Activated gamma-delta T cell (primary cell): ENCODE measurements at regions not wholly inside any gene's neighbourhood (a gene's known extent, or its start where the extent isn't known, plus 50 kb on each side); places are given as distances from the start of the nearest gene placed in this dataset.

Source experiments
- DNase-seq: peaks from one replicate; lab custom pipeline; 2025; lab: John Stamatoyannopoulos, UW

DNA sequence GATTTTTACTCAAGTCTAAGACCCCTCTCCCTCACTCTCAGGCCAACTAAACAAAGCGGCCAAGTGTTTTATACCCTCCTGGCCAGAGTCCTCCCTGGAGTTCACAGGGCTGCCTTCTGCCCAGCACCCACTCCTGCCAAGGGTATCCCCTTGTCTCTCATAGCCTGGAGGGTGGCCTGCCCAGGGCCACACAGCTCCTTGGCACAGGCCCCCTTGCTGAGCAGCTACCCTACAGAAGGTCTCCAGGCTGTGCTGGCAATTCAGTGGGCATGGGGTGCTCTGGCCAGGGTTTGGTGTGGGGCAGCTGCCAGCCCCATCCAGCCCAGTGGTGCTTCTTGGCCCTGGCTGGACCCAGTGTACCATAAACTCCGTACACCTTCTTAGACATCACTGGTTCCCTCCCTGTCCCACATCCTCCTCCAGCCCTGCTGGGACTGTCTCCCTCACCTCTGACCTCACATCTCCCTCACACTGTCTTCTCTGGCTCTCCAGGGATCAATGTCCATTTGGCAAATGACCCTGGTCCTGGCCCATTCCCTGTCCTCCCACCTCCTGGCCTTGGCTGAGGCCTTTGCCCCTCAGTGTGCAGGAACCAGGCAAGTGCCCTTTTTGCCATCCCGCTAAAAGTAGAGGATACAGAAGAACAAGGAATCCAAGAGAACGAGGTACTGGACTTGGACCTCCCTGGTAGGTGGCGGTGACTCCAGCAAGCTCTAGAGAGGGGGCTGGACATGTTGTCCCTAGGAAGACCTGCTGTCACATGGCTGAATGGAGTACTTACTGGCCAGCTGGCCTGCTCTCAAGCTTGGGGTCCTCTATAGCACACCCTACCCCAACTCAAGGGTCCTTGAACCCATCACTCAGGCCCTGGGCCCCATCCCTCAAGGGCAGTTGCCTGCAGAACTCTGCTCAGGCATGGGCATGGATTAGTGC lies 50.0 kb upstream of the TRPM1 start:
- no peak for DNase-seq

DNA sequence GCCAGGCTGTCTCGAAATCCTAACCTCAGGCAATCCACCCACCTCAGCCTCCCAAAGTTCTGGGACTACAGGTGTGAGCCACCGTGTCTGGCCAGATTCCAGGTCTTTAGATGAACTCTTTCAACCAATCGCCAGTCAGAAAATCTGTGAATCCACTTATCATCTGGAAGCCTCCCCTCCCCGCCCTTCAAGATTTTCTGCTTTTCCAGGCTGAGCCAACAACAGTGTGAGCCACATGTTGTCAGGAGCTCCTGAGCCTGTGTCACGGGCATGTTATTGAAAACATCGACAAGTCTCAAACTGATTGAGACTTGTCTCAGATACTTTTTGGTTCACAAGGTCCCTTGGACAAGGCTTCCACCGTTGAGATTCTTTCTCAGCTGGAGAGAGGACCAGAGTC lies 52.0 kb upstream of the TRPM1 start:
- DNase-seq: no peak

DNA sequence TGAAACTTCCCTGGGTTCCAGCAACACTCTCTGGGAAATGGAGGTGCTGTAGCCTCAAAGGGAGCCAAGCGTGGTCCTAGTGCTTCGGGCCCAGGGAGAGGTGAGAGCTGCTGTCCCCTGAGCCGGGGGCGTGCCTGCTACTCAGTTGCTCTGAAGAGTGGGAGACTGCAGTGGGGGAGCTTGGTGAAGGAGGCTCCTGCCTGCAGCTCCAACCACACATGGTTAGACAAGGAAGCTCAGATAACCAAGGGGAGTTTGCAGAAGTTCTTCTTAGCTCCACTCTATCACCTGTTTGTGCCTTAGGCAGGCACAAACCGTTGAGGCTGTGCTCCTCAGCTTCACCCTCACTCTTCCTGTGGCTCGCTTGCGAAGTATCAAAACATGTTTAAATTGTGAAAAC lies 53.6 kb upstream of the TRPM1 start:
- no peak for DNase-seq

DNA sequence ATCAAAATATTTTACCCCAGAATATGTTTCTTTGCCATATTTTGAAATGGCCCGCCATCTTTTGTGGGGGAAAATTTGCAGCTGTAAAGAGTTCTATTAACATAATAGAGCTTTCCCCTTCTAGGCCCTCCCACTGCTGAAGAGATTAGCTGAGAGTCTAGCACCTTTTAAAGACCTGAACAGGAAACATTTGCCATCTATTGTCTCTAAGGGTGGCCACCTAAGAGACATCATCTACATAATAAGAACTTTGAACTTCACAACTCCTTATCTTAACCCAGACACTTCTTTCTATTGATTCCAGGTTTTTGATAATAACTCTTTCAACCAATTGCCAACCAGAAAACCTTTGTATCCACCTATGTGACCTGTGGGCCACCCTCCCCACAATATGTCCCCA lies 54.7 kb upstream of the TRPM1 start:
- DNase-seq: no peak

DNA sequence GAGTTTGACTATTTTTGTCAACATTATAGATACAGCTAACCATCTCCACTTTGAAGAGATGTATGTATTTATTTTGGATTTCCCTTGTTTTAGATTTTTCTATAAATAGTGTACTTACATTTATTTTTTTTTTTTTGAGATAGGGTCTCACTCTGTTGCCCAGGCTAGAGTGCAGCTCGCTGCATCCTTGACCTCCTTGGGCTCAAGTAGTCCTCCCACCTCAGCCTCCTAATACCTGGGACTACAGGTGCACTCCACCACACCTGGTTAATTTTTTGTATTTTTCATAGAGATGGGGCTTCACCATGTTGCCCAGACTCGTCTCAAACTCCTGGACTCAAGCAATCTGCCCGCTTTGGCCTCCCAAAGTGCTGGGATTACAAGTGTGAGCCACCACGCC lies 55.3 kb upstream of the TRPM1 start:
- DNase-seq: no peak

DNA sequence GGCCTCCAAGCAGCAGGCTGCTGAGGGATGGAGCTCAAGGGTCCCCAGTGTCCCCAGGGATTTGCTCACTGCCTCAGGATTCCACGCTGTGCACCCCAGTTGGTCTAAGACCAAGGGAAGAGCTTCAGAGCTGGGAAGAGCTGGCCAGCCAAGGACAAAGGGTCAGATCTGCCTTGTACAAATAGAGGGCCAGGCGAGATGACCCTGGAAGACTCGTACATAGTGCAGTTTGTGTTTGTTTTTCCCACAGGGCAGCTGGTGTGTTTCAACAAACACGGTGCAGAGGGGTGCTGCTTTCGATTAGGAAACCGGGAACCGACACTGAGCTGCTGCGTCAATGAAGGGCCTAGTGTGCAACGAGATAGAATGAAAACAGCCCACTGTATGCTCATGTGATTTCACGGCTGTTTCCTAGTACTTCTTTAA lies 56.1 kb upstream of the TRPM1 start:
- no peak for DNase-seq

DNA sequence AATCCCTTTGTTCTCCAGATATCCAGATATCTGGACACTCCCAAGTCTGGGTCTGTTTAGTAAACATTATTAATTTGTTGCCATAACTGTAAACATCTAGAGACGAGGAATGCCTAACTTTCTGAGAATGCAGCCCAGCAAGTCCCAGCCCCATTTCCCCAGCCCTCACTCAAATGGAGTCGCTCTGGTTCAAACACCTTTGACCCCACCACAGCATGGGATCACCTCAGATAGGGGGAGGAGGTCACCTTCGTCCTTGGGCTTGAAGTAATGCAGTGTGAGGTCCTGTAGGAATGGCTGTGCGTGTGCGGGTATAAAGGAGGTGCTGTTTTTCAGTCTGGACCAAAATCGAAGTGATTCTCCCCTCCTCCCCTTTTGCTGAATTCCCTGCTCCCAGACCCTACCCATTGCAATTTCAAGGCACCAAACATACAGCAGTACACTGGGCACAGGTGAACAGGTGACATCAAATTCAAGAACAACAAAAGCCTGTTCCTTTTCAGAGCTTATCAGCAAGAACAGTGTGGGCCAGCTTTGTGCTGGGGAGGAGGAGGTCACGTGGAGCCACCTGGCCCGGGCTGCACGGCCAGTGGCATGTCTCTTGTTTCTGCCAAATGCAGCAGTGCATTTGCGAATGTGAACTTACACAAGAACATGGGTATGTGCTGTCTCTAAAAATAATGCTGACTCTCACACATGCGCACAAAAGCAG lies 57.5 kb upstream of the TRPM1 start:
- no peak for DNase-seq

DNA sequence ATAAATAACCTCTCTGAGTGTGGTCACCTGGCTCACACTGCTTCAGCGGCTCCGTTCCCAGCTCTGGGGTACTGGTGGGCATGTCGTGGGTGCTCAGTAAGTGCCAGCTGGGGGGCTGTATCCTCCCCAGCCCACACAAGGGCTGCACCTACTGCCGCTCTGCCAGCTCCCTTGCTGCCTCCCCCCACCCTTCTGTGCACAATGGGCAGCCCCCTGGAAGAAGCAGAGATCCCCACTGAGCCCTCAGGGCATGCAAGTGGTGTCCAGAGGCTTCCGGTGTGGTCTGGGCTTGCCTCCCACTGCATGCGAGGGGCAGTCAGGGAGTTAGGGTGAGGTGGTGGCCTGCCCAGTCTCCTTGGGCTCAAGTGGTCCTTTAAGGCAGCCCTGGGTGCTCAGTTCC lies 58.3 kb upstream of the TRPM1 start:
- DNase-seq: no peak

DNA sequence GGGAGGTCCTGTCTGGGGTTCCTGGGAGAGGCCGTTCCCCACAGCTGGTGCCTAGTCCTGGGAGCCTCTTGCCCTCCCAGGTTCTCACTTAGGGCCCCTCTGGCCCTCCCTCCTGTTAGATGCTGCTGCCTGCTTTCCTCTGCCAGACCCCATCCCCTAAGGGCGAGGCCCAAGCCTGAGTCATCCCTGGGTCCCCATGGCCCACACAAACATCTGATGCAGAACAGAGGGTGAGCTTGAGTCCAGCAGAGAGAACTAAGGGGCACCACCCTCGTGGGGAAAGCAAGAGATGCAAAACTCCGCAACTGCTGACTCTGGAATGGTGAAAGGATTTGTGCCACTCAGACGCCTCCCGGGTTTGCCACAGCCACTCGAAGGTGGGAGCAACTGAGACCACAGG lies 58.8 kb upstream of the TRPM1 start:
- no peak for DNase-seq

DNA sequence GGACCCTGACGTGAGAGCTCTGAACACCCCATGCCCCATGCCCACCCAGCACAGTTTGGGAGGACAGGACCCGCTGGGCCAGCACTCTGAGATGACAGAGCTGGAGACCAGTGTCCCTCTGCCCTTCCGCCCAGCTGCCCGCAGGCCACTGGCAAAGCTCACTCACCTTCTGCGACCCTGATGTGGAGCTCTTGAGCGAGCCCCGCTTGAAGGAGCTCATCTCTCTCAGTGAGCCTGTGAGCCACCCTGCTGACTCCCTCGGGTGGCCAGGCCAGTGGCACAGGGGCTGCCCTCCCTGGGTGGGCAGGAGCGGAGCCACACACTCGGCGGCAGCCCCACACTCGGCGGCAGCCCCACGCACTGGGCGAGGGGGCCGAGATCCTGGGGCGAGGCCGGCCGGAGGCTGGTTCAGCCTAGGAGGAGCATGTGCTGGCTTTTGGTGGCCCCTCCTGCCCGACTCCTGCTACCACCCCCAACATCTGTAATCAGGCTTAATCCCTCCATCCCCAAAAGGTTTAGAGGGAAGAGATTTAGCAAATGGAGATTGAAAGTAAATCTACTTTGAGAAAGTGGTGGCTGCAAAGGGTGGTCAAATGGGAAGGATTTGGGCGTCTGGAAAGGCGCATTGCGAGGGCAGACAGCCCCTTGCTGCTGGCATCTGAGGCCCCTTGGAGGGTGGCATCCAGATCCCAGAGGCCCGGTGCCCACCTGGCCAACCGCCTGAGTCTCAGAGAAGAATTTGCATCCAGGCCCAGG lies 59.4 kb upstream of the TRPM1 start:
- no peak for DNase-seq

DNA sequence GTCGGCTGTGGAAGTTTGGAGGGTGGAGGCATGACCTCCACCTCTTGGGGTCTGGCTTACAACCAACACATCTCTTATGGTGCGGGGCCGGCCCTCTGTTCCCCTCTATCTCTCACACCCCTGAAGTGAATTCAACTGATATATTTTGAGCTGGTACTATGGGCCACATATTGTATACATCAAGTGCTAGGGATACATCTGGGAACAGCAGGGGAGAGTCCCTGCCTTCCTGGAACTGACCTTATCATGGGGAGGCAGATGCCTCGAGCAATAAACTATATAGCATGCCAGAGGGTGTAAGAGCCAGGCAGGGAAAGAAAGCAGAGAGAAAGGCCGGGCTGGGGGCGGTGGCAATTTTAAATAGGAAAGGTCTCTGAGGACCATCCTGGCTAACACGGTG lies 60.4 kb upstream of the TRPM1 start:
- DNase-seq: no peak

DNA sequence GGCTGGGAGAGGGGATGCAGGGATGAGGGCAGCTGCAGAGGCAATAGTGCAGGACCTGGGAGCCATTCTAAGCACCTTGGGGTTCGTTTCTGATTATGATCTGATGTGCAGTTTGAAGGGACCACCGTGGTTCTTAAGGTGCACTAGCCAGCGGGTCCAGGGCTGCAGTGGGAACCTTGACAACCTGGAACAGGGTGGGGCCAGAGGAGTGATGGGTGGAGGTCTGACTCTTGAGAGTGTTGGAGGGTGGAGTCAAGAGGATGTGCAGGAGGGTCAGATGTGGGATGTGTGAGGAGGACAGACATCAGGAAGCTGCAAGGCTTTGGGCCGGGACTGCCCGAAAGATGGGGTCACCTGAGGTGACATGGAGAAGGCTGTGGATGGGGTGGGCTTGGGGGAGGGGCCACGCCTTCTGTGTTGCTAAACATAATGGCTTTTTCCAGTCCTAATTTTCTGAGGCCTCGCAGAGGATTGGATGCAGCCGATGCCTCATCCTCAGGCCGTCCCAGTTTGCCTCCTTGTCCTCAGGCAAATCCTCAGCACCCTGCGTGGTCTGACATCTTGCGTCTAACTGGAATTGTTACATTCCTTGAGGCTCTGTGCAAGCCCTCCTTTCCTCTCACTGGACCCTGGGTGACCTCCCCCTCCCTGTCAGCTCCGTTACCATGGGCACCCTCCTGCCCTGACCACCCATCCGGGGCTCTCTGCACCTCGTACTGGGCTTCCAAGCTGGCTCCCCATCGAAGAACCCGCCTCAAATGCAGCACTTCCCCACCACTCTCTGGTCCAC lies 61.4 kb upstream of the TRPM1 start:
- no peak for DNase-seq

DNA sequence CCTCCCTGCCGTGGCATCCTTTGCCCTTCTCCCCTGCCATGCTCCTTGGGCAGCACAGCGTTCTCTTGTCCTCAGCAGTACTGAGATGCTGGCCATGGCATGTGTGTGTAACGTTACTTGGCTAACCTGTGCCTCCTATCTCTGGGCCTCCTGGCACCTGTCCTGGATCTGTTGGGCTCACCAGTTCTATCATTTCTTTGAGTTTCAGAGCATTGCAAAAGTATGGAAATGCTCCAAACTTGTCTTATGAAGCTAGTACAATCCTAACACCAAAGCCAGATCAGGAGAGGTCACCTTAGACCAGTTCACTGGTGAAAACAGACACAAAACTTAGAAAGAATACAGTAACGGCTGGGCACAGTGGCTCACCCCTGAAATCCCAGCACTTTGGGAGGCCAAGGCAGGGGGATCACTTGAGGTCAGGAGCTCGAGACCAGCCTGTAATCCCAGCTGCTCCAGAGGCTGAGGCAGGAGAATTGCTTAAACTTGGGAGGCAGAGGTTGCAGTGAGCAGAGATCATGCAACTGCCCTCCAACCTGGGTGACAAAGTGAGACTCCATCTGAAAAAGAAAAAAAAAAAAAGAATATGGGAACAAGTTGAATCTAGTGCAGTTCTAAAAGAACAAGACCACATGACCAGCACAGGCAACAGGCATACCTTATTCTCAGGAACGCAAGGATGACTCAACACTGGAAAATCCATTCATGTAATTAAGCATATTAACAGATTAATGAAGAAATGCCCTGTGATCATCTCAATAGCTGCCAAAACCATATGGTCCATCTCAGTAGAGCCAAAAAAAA lies 62.4 kb upstream of the TRPM1 start:
- DNase-seq: no peak

DNA sequence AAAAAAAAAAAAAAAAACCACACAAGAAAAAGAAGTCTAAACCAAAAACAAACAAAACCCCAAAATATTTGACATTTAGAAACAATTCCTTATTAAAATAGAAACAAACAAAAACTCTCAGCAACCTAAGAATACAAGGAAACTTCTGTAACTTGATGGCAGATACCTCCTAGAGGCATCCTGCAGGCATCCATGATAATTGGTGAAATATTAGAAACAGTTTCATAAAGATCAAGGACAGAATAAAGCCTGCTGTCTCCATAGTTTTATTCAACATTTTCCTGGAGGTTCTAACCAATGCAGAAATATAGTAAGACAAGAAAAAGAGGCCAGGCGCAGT lies 63.0 kb upstream of the TRPM1 start:
- no peak for DNase-seq

DNA sequence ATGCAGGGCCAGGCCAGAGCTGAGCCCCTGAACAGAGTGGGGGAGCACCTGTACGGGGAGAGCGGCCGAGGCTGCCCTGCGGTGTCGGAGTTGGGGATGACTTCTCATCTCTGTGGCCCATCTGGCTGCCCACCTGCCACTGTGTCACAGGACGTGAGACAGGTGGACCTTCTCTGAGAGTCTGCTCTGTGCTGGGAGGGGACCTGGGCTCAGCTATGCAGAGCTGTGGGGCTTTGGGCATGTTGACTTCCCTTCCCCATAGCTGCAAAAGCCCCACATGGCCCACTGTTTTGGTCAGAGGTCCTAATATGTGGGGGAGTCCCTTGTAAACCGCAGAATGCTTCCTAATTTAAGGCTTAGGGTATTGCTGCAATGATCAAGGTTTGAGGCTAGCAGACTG lies 68.0 kb upstream of the TRPM1 start:
- DNase-seq: no peak

DNA sequence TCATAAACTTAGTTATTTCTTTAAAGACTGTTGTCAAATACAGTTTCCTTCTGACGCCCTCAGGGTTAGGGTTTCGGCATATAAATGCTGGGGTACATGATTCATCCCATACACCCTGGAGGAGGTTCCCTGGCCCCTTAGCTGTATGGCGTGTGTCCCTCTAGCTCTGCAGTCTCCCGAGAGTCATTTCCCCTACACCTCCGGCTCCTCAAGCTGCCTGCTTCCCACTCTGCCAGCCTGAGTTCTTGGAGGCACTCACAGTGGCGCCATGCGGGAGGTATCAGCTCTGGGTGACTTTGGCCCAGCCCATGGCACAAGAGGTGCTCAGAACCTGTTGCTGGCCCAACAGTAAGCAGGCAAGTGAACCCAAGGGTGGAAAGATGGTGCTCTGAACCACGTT lies 70.2 kb upstream of the TRPM1 start:
- no peak for DNase-seq

DNA sequence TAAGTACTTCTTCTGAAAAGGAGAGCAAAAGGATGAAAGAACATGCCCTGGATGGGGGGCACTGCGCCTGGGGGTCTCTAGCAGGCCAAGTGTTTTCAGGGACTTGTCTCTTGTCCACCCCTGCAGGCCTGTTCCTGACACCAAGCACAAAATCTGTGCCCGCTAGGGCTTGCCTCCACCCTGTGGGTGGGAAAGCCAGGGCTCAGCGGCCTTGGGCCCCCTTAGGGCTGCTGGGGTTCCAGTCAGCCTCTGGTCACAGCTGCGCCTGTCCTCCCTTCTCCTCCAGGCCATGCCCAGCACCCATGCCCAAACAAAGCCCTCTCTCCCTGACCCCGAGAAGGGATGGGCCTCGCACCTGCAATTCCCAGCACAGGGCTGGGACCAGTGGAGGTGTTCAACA lies 71.1 kb upstream of the TRPM1 start:
- no peak for DNase-seq

DNA sequence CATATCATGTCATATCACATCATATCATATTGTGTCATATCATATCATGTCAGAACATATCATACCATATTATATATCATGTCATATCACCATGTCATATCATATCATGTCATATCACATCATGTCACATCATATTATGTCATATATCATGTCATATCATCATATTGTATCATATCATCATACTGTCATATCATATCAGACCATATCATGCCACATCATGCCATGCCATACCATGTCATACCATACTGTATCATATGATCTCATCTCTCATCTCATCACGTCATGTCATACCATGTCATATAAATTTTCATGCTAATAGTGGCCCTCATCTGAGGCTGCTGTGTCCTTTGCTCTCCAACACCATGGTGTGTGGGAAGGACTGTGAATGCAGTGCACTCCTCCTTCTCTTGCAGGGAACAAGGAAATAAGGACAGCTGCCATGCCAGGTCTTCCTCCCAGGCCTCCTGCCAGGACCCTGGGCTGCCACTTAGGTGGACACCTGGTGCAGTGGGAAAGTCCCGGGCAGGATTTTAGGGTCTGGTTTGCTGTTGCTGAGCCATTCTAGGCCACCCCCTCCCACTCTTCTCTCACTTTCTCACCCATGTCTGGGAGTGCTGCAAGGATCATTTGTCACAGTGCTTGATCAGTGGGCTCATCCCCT lies 72.4 kb upstream of the TRPM1 start:
- DNase-seq: no peak

DNA sequence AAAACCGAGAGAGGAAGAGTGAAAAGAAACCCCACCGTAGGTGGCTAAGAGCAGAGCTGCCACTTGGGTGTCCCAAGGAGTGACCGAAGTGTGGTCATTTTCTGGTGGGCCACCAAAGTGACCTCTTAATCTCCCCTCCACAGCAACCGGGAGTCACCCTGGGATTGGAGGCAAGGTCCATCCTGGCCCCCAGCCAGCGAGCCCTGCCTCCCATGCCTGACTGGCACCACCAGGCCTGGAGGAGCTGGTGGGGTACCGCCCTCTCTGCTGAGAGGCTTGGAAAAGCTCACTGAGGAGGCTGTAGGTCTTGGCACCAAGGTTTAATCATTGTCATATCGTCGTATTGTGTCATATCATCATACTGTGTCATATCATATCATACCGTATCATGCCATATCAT lies 74.0 kb upstream of the TRPM1 start:
- DNase-seq: no peak

DNA sequence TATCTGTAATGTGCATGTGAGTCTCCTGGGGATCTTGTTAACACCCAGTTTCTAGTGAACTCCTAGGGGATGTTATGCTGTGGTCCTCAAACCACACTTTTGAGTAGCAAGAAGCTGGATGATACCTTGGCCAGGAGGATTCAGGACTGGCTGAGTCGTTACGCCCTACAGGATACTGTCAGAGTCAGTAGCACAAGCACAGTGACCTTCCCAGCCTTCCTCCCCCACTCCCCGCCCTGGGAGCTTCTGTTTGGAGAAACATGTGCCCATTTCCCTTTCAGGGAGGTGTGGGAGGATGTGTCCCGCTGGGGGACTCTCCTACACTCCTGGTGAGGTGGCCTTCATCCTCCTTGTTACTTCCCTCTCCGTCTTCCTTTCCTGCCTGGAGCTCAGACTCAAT lies 76.4 kb upstream of the TRPM1 start:
- DNase-seq: no peak

DNA sequence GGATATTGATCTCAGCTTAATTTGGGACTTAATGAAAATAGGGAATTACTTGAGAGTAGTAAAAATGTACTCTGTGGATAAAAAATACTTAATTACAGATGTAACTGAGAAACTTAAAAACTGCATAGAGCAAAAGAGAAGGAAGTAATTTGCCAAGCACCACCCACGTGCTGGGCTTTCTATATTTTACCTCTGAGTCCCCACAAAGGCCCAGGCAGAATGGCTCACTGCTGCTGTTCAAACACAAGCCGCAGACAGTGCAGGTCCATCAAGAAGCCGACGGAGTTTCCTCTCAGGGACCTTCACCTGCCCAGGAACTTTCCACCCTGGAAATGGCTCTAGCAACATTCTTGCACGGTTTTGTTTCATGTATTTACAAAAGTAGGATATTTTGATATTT lies 77.2 kb upstream of the TRPM1 start:
- no peak for DNase-seq
